IMR-90 (cell line): ENCODE measurements at regions not wholly inside any gene's neighbourhood (a gene's known extent, or its start where the extent isn't known, plus 50 kb on each side); places are given as distances from the start of the nearest gene placed in this dataset.

Experiments
- ATAC-seq: fragments of 200-7000 bp; cut with Tn5 transposase; 2 replicates; pipeline ENCODE4 v1.9.1; 2020; ENCODE audit warnings: low read depth, mild to moderate bottlenecking, moderate library complexity
- BruUV-seq: library from RNA; stranded (reverse); fragments of 400-500 nt; replicated peaks from 2 replicates; lab custom pipeline; 2021; lab: Mats Ljungman, UMichigan
- CTCF ChIA-PET: fragments of 300-600 bp; formaldehyde crosslinking; extraction: SDS; loops from one replicate; lab custom pipeline; 2021; ENCODE audit warnings: antibody characterized with exemption; lab: Yijun Ruan, JAX
- POLR2A ChIA-PET: fragments of 300-600 bp; sonication (Branson Sonifier 250); formaldehyde crosslinking; loops from one replicate; lab custom pipeline; 2022; ENCODE audit warnings: antibody characterized with exemption; ENCODE audit not compliant: unreplicated experiment; lab: Charles Lee
- DNase-seq: peaks from one replicate; pipeline ENCODE4 v3.0.0; 2013
- H2AFZ ChIP-seq: replicated peaks from 2 replicates; pipeline ENCODE3; 2013; ENCODE audit warnings: low read length, mild to moderate bottlenecking; ENCODE audit not compliant: poor library complexity
- H2AK5ac ChIP-seq: 2 replicates; pipeline ENCODE4 v1.6.1; 2013; ENCODE audit warnings: low read depth, low read length, inconsistent platforms
- H2AK9ac ChIP-seq: replicated peaks from 2 replicates; pipeline ENCODE3; 2013; ENCODE audit warnings: mild to moderate bottlenecking, low read depth, low read length, moderate library complexity; ENCODE audit not compliant: poor library complexity
- H2BK120ac ChIP-seq: 2 replicates; pipeline ENCODE4 v1.6.1; 2013; ENCODE audit warnings: low read depth, low read length, inconsistent platforms
- H2BK15ac ChIP-seq: 3 replicates; pipeline ENCODE4 v1.6.1; 2013; ENCODE audit warnings: low read depth, low read length, inconsistent platforms
- H2BK20ac ChIP-seq: 2 replicates; pipeline ENCODE4 v1.6.1; 2013; ENCODE audit warnings: low read depth, mild to moderate bottlenecking, inconsistent platforms, low read length, moderate library complexity
- H2BK5ac ChIP-seq: 2 replicates; pipeline ENCODE4 v1.6.1; 2013; ENCODE audit warnings: mild to moderate bottlenecking, low read depth, low read length, inconsistent platforms; ENCODE audit not compliant: poor library complexity, severe bottlenecking
- H3K14ac ChIP-seq: replicated peaks from 2 replicates; pipeline ENCODE4 v1.6.1; 2013; ENCODE audit warnings: low read depth, low read length, inconsistent platforms
- H3K18ac ChIP-seq: 2 replicates; pipeline ENCODE4 v1.6.1; 2013; ENCODE audit warnings: low read depth, low read length, control low read depth
- H3K23ac ChIP-seq: 2 replicates; pipeline ENCODE4 v1.6.1; 2013; ENCODE audit warnings: low read depth, low read length, inconsistent platforms
- H3K27ac ChIP-seq: 2 replicates; pipeline ENCODE4 v1.5.1; 2013; ENCODE audit warnings: mild to moderate bottlenecking, control low read depth, low read length; ENCODE audit not compliant: insufficient read depth
- H3K27me3 ChIP-seq: 2 replicates; pipeline ENCODE4 v1.6.1; 2013; ENCODE audit warnings: low read length; ENCODE audit not compliant: control insufficient read depth, insufficient read depth
- H3K36me3 ChIP-seq: 2 replicates; pipeline ENCODE4 v1.6.1; 2013; ENCODE audit warnings: low read length, mixed read lengths; ENCODE audit not compliant: control insufficient read depth, insufficient read depth
- H3K4ac ChIP-seq: 2 replicates; pipeline ENCODE4 v1.6.1; 2013; ENCODE audit warnings: low read depth, low read length, inconsistent platforms
- H3K4me1 ChIP-seq: 2 replicates; pipeline ENCODE4 v1.6.1; 2013; ENCODE audit warnings: low read length, mixed read lengths; ENCODE audit not compliant: control insufficient read depth, insufficient read depth
- H3K4me2 ChIP-seq: 2 replicates; pipeline ENCODE4 v1.6.1; 2013; ENCODE audit warnings: low read depth, mild to moderate bottlenecking, control low read depth, low read length, moderate library complexity
- H3K4me3 ChIP-seq: 2 replicates; pipeline ENCODE4 v1.5.1; 2013; ENCODE audit warnings: low read depth, mild to moderate bottlenecking, control low read depth, low read length, moderate library complexity; ENCODE audit not compliant: insufficient read depth
- H3K56ac ChIP-seq: 2 replicates; pipeline ENCODE4 v1.6.1; 2013; ENCODE audit warnings: low read length, inconsistent platforms; ENCODE audit not compliant: insufficient read depth; ENCODE audit errors: extremely low read depth
- H3K79me1 ChIP-seq, 2 experiments: 2 replicates each; pipeline ENCODE4 v1.6.1; 2013; ENCODE audit warnings: low read length in 2 of 2, inconsistent platforms in 1 of 2, low read depth in 1 of 2
- H3K9ac ChIP-seq: 2 replicates; pipeline ENCODE4 v1.6.1; 2013; ENCODE audit warnings: low read depth, low read length, control low read depth
- H3K9me1 ChIP-seq: 2 replicates; pipeline ENCODE4 v1.6.1; 2013; ENCODE audit warnings: low read length, inconsistent platforms; ENCODE audit not compliant: insufficient read depth
- H3K9me3 ChIP-seq: 2 replicates; pipeline ENCODE4 v1.6.1; 2013; ENCODE audit warnings: low read length; ENCODE audit not compliant: control insufficient read depth, insufficient read depth
- H4K20me1 ChIP-seq: 2 replicates; pipeline ENCODE4 v1.6.1; 2013; ENCODE audit warnings: low read length, inconsistent platforms; ENCODE audit not compliant: insufficient read depth
- H4K5ac ChIP-seq: 2 replicates; pipeline ENCODE4 v1.6.1; 2013; ENCODE audit warnings: mild to moderate bottlenecking, low read depth, low read length, control low read depth
- H4K8ac ChIP-seq, 2 experiments: 2 replicates each; pipeline ENCODE4 v1.6.1; 2013; ENCODE audit warnings: low read depth in 2 of 2, low read length in 2 of 2, control low read depth in 1 of 2, inconsistent platforms in 1 of 2
- H4K91ac ChIP-seq: 2 replicates; pipeline ENCODE4 v1.6.1; 2013; ENCODE audit warnings: low read depth, low read length, inconsistent platforms; ENCODE audit not compliant: insufficient read depth
- BHLHE40 ChIP-seq: fragments of 150-350 bp; IDR thresholded peaks from 2 replicates; pipeline ENCODE4 v1.6.1; 2016; ENCODE audit warnings: mild to moderate bottlenecking, low read depth, low read length
- CEBPB ChIP-seq: IDR thresholded peaks from 2 replicates; pipeline ENCODE4 v1.6.1; 2012; ENCODE audit warnings: low read depth, low read length, improper control_type of control experiment
- CHD1 ChIP-seq: IDR thresholded peaks from 2 replicates; pipeline ENCODE4 v1.6.1; 2012; ENCODE audit warnings: low read depth, low read length, improper control_type of control experiment
- FOS ChIP-seq: fragments of 150-350 bp; IDR thresholded peaks from 2 replicates; pipeline ENCODE4 v1.6.1; 2016; ENCODE audit warnings: low read depth, low read length
- MAFK ChIP-seq: IDR thresholded peaks from 2 replicates; pipeline ENCODE4 v1.6.1; 2012; ENCODE audit warnings: low read depth, low read length, improper control_type of control experiment
- MAZ ChIP-seq: IDR thresholded peaks from 2 replicates; pipeline ENCODE4 v1.6.1; 2012; ENCODE audit warnings: low read depth, mild to moderate bottlenecking, low read length, improper control_type of control experiment, moderate library complexity, borderline replicate concordance
- MXI1 ChIP-seq: IDR thresholded peaks from 2 replicates; pipeline ENCODE4 v1.6.1; 2012; ENCODE audit warnings: low read depth, mild to moderate bottlenecking, low read length, moderate library complexity, borderline replicate concordance
- NFE2L2 ChIP-seq: fragments of 150-350 bp; IDR thresholded peaks from 2 replicates; pipeline ENCODE4 v1.6.1; 2016; ENCODE audit warnings: low read depth, mild to moderate bottlenecking, low read length
- POLR2A ChIP-seq: IDR thresholded peaks from 2 replicates; pipeline ENCODE4 v1.6.1; 2012; ENCODE audit warnings: mild to moderate bottlenecking, low read depth, low read length
- RAD21 ChIP-seq: IDR thresholded peaks from 2 replicates; pipeline ENCODE4 v1.6.1; 2012; ENCODE audit warnings: low read length, improper control_type of control experiment
- RCOR1 ChIP-seq: IDR thresholded peaks from 2 replicates; pipeline ENCODE4 v1.6.1; 2012; ENCODE audit warnings: mild to moderate bottlenecking, low read length, improper control_type of control experiment; ENCODE audit not compliant: insufficient replicate concordance
- RFX5 ChIP-seq: IDR thresholded peaks from 2 replicates; pipeline ENCODE4 v1.8.0; 2012; ENCODE audit warnings: low read depth, mild to moderate bottlenecking, low read length, moderate library complexity
- SMC3 ChIP-seq: fragments of 150-350 bp; IDR thresholded peaks from 2 replicates; pipeline ENCODE4 v1.6.1; 2016; ENCODE audit warnings: low read depth, mild to moderate bottlenecking, antibody characterized with exemption, low read length, moderate library complexity
- dilution Hi-C: fragments of 300-500 bp; cut with HindIII; formaldehyde crosslinking; loops from one replicate; pipeline ENCODE4 v1.14.3; 2018; ENCODE audit warnings: low sequenced_read_pairs; ENCODE audit not compliant: unreplicated experiment
- in situ Hi-C: fragments of 300-500 bp; cut with MboI; formaldehyde crosslinking; loops from 3 replicates; pipeline ENCODE4 v1.14.3; 2019; ENCODE audit warnings: low sequenced_read_pairs, inconsistent platforms, mixed read lengths
- intact Hi-C: fragments of 100-400 bp; cut with micrococcal nuclease; formaldehyde crosslinking; loops from 2 replicates; pipeline ENCODE4 v1.10.0; 2022
- TF ChIP-seq, protein P1 (sequence below): fragments of 150-350 bp; IDR thresholded peaks from 2 replicates; pipeline ENCODE4 v1.6.1; 2016; ENCODE audit warnings: low read depth, mild to moderate bottlenecking, low read length, moderate library complexity, borderline replicate concordance
- TF ChIP-seq, protein P2 (sequence below): conservative IDR thresholded peaks from 2 replicates; pipeline ENCODE4 v1.5.1; 2012; ENCODE audit warnings: mild to moderate bottlenecking, low read depth, low read length, improper control_type of control experiment
- TF ChIP-seq, protein P3 (sequence below): fragments of 150-350 bp; IDR thresholded peaks from 2 replicates; pipeline ENCODE4 v1.6.1; 2017; ENCODE audit warnings: mild to moderate bottlenecking, antibody characterized with exemption, low read length, low read depth

DNA sequence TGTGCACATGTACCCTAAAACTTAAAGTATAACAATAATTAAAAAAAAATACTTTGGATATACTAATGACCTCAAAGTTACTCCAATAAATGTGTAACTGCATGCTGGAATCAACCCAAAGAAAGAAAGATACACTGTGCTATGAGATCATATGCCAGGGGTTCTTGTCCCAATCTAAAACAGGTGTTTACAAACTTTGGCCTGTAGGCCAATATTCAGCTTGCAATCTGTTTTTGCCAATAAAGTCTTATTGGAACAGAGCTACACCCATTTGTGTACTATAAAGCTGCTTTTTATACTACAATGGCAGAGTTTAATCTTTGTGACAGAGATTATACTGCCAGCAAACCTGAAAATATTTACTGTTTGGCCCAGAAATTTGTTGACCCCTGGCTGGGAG is 138.8 kb upstream of the AFF2 start:
- no peak for DNase-seq
- H3K27me3 ChIP-seq, result no peaks in the 10 kb centered on the region
- H3K18ac ChIP-seq, result no peak overlapping the region
- H3K23ac ChIP-seq, result no peak overlapping the region
- H3K27ac ChIP-seq, result no peak overlapping the region
- no peak overlapping the region for H2BK20ac ChIP-seq
- H2BK120ac ChIP-seq, result no peak overlapping the region
- no peak overlapping the region for H2BK15ac ChIP-seq
- dilution Hi-C loops (no loop called here), in situ Hi-C loops (no loop called here), intact Hi-C loops (no loop called here)
- H4K91ac ChIP-seq, result no peak overlapping the region
- no peaks in the 10 kb centered on the region for H4K20me1 ChIP-seq
- H3K36me3 ChIP-seq, result no peaks in the 10 kb centered on the region
- H2BK5ac ChIP-seq, result no peak overlapping the region
- no peak overlapping the region for H4K8ac ChIP-seq
- H3K4me3 ChIP-seq, result no peak overlapping the region
- H2AK9ac ChIP-seq, result no peak overlapping the region
- no peak overlapping the region for H4K5ac ChIP-seq
- no peak for ATAC-seq
- H3K56ac ChIP-seq, result no peak overlapping the region
- H3K4me2 ChIP-seq, result no peak overlapping the region
- no peak overlapping the region for H2AFZ ChIP-seq
- H2AK5ac ChIP-seq, result no peak overlapping the region
- H3K4ac ChIP-seq, result no peak overlapping the region
- H3K9me1 ChIP-seq, result no peaks in the 10 kb centered on the region
- POLR2A ChIA-PET, result no interaction called here
- TF ChIP-seq MXI1 (no peak), FOS (no peak), SMC3 (no peak), RCOR1 (no peak), CHD1 (no peak), NFE2L2 (no peak), CEBPB (no peak), RAD21 (no peak), BHLHE40 (no peak), POLR2A (no peak), MAZ (no peak), RFX5 (no peak), MAFK (no peak)
- TF ChIP-seq, protein P1, sequence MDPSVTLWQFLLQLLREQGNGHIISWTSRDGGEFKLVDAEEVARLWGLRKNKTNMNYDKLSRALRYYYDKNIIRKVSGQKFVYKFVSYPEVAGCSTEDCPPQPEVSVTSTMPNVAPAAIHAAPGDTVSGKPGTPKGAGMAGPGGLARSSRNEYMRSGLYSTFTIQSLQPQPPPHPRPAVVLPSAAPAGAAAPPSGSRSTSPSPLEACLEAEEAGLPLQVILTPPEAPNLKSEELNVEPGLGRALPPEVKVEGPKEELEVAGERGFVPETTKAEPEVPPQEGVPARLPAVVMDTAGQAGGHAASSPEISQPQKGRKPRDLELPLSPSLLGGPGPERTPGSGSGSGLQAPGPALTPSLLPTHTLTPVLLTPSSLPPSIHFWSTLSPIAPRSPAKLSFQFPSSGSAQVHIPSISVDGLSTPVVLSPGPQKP, result no peak
- TF ChIP-seq, protein P2, sequence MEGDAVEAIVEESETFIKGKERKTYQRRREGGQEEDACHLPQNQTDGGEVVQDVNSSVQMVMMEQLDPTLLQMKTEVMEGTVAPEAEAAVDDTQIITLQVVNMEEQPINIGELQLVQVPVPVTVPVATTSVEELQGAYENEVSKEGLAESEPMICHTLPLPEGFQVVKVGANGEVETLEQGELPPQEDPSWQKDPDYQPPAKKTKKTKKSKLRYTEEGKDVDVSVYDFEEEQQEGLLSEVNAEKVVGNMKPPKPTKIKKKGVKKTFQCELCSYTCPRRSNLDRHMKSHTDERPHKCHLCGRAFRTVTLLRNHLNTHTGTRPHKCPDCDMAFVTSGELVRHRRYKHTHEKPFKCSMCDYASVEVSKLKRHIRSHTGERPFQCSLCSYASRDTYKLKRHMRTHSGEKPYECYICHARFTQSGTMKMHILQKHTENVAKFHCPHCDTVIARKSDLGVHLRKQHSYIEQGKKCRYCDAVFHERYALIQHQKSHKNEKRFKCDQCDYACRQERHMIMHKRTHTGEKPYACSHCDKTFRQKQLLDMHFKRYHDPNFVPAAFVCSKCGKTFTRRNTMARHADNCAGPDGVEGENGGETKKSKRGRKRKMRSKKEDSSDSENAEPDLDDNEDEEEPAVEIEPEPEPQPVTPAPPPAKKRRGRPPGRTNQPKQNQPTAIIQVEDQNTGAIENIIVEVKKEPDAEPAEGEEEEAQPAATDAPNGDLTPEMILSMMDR, result no peak
- TF ChIP-seq, protein P3, sequence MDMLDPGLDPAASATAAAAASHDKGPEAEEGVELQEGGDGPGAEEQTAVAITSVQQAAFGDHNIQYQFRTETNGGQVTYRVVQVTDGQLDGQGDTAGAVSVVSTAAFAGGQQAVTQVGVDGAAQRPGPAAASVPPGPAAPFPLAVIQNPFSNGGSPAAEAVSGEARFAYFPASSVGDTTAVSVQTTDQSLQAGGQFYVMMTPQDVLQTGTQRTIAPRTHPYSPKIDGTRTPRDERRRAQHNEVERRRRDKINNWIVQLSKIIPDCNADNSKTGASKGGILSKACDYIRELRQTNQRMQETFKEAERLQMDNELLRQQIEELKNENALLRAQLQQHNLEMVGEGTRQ, result no peak
- CTCF ChIA-PET, result no interaction called here
- H3K9ac ChIP-seq, result no peak overlapping the region
- no TSS peak for BruUV-seq
- no peaks in the 10 kb centered on the region for H3K79me1 ChIP-seq
- no peaks in the 10 kb centered on the region for H3K4me1 ChIP-seq
- H3K9me3 ChIP-seq, result no peaks in the 10 kb centered on the region
- no peak overlapping the region for H3K14ac ChIP-seq
